ENCODE measurements at regions not wholly inside any gene's neighbourhood (a gene's known extent, or its start where the extent isn't known, plus 50 kb on each side); places are given as distances from the start of the nearest gene placed in this dataset.
"Not testable (repeated sequence)": the region's sequence is repeated elsewhere in the genome, so short reads cannot be mapped to it uniquely, and the experiment has no call there.

DNA sequence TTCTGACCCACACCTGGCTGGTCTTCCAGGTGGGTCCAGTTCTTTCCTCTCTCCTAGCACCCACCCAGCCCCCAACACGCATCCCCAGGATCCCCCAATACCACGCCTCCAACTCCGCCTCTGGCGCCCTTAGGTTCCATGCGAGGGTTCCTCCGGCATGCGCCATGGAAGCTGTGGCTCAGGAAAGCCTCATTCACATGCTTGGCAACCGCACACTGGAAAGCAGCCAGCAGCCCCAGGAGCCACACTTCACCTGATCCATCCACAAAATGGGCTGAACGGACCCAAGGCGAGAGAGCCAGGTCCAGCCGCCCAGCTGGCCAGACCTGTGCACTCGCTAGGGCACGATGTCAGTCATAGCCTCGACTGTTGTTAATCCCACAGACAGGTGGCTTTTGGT, 161.2 kb downstream of the PSMG1 start:
- no peak for DNase-seq

DNA sequence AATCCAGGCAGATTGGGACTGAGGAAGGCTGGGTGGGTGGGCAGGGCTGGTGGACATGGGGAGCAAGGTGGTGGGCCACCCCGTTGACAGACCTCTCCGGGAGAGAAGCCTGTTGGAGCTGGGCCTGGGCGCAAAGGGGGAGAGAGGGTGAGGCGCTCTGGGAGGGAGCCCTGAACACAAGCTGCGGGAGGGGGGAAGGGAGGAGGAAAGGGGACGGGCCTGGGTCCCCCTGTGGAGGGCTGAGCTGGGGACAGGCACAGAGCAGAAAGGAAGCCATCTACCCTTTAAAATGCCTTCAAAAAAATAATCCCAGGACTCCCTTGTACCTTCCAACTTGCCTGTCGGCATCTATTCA, 161.8 kb downstream of the PSMG1 start:
- no peak for DNase-seq

DNA sequence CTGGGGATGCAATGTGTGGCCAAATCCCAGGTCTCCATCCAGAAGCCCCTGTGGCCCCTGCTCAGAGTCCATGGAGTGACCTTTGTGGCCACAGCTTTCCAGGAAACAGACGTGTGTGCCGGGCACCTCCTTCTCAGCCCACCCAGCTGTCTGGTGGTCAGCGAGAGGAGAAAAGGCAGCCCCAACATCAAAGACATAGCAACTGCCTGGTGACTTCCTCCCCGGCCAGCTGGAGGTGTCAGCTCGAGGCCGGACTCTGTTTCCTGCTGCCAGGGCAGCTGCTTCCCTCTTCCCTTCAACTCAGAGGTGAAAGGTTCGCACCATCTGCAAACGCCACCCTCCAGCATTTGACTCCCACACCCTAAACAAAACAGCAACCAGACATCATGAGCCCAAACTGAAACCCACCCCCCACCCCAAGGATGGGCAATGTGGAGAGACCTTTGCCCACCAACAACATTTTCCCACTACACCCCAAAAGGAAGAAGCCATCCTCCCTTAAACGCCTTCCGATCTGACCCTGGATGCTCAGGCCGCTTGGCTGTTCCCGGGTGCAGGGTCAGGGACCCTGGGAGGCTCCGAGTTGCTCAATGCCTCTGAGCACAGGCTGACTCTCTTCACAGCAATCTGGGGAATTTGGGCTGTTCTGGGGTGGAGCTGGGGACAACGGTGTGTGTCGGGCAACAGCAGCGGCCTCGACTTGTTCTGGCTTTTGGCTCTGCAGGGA, 162.3 kb downstream of the PSMG1 start:
- no peak for DNase-seq

DNA sequence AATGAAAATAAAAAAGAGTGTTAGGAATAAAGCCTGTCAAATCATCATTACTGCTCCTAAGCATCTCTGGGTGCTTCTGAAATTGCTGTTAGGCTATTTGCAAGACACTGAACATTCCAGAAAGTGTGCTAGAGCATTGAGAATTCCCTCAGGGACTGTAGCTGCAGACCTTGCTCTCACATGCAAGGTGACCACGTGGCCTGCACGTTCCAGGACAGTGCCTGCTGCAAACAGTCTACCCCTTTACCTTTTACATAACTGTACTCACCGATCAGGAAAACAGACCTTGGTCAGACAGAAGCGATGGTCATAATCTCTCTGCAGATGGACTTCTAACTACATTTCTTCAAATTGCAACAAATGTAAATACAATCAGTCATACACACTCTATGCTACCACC, 164.5 kb downstream of the PSMG1 start:
- no peak for DNase-seq

DNA sequence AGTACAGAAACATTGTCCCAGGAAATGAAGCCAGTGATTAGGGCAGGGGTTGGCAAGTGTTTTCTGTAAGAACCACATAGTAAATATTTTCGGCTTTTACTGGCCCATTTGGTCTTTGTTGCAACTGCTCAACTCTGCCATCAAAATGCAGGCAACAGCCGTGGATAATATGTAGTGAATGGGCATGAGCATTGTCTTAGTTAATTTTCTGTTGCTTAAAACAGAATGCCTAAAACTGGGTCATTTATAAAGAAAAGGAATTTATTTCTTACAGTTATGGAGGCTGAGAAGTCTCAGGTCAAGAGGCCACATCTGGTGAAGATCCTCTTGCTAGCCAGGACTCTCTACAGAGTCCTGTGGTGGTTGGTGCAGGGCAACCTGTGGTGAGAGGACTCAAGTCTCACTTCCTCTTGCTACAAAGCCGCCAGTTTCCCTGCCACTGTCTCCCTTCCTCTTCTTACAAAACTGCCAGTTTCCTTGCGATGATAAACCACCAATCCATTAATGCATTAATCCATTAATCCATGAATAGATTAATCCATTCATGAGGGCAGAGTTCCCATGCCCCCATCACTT, 166.4 kb downstream of the PSMG1 start:
- DNase-seq: no peak

DNA sequence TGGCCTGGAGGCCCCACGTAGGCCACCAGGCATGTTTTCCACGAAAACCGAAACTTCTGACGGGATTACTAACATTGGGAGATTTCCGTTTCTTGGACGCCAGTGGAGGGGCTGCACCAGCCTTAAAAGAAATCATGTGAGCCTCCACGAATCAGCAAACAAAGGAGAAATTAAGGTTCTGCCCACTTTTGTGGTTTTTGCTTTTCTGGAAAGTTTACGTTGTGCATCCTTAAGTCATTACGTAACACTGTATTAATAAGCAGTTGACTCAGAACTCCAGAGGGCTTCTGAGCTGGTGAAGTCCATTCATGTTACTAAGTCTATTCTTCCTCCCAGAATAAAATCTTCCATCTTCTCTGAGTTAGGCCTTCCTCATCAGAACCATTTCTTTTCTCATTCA, 168.5 kb downstream of the PSMG1 start:
- no peak for DNase-seq

DNA sequence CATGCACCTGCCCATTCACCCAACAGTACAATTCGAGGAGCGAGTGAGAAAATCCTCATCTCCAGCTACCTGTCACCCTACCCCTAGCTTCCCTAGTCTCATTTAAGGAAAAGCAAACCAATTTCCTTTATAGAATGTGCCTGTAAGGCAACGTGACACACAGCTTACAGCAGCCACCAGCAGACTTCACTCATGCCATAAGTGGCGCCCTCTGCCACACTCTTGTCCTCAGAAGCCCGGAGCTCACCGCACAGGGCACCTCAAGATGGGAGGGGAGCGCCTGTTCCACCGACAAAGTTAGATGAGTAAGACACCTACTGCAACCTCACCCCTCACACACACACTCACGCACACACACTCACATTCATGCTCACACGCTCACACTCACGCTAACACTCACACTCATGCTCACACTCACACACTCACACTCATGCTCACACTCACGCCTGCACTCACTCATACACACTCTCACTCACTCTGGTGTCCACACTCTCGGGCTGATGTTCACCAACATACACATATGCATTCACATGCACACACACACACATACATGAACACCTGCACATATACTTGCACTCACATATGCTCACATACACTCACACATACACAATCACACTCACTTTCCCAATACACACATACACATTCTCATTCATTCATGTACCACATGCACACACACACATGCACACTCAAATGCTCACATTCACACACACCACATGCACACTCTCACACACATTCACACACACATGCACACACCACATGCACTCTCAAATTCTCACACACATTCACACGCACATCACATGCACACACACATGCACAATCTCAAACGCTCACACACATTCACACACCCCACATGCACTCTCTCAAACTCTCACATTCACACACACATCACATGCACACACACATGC, 170.7 kb downstream of the PSMG1 start:
- no peak for DNase-seq

DNA sequence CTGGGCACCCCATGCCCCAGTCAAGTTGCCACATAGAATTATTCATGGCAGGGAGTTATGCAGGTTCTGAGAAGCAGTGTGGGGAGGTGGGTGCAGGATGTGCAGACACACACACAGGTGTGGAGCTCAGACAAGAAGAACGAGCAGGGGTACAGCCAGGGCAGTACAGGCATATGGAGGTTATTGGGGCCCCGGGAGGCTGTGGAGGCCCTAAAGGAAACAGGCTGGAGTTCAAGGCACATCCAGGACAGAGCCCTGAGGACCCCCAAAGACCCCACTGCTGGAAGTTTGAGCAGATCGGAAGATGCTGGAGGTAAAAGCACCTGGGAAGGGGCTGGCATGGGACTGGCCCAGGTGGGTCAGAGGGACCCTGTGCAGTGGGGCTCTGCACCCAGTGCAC, 171.3 kb downstream of the PSMG1 start:
- DNase-seq: no peak

DNA sequence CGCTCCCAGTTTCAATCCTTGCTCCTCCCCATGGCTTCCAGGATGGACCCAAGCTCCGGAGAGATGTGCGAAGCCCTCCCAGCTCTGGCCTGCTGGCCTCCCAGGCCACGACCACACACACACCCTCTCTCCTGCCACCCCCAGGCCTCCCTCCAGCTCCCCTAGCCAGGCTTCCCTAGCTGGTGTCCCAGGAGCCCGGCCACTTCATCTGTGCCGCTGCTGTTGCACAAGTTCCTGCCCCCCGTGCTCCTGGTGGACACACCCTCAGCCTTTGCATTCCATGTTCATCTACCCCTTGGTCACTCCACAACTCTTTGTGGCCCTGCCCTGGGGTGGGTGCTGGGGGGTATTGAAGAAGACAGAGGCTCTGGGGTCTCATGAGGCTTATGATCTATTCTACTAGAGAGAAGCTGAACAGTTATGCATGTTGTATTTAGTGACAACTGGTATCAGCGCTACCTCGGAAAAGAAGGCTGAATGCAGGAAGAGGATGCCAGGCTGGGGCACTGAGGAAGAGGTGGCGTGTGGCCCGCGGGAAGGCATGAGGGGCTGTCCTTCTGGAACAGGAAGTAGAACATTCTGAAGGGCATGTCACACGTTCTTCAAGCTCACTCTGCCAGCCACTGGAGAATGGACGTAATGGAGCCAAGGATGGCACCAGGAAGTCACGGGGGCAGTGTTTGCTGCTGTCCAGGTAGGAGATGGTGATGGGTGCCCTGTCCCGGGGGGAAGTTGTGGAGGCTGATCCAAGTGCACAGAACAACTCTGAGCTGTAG, 172.4 kb downstream of the PSMG1 start:
- no peak for DNase-seq

DNA sequence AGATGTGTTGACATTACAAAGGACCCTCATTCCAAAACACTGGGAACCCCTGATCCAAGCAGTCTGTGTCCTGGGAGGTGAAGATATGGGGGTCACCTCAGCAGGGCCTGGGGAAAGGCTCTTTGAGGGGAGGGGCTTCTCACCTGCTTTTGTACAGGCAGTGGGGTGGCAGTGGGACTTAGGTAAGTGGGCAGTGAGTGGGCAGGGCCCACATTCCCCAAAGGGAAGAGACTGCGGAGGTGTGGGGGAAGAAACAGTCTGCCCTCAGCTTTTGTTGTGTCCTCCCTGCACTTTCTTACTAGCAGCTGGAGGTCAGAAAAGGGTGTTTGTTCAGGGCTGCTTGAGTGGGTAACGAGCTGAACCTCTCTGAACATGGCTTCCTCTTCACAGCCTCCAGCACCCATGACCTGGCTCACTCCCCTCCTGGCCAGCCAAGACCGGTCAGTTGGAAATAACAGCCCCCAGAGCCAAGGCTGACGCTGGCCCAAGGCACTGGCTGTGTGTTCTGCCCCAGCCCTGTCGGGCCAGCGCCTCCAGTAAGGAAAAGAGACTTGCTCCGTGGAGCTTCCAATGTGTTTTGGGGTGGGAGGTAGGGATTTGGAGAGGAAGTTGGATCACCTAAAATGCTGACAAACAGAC, 173.5 kb downstream of the PSMG1 start:
- no peak for DNase-seq

DNA sequence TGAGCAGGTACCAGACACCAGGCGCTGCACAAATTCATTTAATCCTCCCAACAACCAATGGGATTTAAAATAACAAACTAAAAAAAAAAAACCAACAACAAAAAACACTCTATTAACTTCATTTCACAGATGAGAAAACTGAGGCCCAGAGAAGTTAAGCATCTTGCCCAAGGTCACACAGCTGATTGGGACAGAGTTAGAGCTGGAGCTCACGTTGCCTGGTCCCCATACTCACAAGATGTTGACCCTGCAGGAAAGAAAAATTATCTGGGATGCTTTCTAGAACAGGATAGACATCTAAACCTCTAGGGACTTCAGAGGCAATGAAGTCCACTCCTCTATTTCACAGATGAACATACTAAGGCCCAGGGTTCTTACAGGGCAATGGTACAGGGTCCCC, 175.3 kb downstream of the PSMG1 start:
- DNase-seq: no peak

DNA sequence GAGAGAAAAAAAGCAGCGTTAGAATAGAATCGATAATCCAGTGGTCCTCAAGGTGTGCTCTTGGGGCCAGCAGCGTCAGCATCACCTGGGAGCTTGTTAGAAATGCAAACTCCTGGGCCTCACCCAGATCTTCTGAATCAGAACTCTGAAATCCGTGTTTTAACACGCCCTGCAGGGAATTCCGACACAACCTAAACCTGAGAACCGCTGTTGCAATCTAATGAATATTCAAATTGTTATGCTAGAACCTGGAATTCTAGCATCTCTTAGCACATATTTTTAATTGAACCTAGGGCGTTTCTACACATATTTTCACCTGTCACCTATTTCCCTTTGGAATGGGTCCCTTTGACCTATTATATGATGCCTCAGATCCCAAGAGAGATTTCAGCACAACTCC, 175.7 kb downstream of the PSMG1 start:
- no peak for DNase-seq

DNA sequence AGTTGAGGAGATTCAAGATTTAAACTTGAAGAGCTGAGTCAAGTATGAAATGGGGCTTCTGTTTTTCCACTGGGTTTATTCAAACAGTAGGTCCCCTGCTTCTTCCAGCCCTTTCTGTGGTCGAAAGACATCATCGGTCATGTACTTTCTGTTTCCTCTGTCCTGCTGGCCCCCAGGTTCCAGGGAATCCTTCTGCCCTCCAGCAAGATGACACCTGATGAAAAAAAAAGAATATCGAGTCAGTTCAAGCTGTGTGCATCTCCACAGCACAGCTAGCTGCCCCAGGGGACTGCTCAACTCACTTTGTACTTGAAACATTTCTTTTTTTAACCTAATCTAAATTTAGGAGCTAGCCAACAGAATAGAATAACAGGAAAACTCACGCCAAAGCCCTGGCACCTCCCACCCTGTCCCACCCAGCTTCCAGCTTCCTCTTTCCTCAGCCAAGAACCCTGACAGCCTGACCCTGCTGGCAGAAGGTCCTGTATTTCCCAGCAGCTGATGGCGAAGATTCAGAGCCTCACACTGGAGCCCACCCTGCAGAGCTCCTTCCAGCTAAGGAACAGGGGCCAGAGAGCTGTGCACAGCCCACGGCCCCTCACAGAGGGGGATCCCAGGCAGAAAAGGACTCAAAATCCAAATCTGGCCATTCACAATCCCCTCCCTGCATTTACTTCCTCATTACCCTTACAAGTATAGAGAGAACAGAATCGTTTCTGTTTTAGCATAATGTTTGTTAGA, 176.5 kb downstream of the PSMG1 start:
- DNase-seq: no peak

DNA sequence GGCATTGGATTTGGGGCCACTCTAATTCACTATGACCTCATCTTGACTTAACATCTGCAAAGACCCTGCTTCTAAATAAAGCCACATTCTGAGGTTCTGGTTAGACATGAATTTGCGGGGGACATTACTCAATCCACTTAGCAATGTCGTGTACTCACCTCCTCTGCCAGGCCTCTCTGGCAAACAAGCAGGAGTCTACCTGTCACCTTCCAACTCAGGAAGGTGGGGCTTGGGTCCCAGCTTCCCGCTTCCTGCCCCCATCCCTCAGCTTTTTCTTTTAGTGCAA, 177.8 kb downstream of the PSMG1 start:
- no peak for DNase-seq

DNA sequence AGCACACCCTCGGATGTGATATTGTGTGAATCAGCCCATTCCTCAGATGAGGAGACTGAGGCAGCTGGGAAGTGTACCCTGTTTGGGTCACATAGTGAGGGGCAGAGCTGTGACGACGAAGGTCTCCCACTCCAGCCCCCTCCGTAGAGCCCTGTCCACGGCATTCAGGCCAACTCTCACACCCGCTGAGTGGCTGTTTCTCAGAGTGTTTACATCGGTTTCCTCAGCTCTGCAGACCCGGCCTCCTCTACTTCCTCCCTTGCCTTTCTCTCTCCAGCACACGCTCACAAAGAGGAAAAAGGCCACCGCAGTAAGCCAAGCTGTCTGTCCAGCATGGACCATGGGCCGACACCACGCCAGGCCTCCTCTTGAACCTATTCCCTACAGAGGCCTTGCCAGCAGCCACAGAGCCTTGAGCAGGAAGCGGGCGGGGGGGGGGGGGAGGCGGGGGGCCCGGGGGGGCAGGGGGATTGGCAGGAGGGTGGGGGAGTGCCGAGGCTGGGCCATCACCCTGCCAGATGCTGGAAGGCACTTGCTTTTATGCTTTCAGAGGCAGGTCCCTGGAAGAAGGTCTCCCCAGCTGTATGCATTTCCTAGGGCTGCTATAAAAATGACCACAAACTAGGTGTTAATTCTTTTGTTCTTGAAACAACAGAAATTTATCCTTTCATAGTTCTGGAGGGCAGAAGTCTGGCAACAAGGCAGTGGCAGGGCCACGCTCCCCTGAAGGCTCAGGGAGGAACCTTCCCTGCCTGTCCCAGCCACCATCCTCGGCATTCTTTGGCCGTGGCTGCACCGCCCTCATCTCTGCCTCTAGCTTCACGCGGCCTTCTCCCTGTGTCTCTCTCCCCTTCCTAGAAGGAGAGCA, 178.4 kb downstream of the PSMG1 start:
- DNase-seq: no peak

DNA sequence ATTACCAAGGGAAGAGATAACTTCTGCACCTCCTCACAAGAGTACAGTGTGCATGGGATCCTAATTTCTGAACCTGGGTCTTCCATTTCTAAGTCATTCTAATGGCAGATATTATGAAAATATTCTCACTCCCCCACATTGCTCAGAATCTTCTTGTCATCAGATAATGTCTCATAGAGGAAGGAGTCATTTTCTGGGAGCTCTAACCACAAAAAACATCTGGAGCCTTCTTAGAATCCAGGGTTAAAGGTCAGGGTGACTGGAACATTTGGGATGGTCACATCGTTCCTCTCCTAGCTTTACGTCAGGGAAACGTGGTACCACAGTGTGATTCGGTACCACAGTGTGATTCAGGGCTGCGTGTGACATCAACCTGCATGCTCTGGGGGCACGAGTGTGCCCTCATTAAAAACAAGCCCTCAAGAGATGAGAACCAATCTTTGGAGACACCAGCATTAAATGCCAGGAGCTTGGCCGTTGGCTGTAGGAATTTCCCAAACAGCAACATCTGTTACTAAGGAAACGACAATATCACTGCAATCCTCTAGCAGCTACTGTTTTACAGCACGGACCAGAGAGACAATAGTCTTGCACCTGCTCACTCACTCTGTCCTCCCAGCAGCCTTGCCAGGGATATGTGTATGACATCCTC, 179.1 kb downstream of the PSMG1 start:
- no peak for DNase-seq

DNA sequence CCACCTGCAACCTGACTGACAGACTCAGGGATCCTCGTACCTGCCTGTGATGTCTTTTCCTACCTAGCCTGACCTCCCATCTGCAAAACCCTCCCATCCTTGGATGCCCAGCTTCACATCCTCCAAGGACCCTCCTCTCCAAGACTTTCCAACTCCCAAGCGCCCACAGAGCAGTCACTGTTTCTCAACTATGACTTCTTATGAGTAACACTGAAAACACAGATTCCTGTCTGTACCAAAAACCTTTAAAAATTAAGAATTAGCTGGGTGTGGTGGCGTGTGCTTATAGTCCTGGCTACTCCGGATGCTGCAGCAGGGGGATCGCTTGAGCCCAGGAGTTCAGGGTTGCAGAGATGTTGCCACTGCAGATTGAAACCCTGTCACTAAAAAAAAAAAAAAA, 181.9 kb downstream of the PSMG1 start:
- no peak for DNase-seq

DNA sequence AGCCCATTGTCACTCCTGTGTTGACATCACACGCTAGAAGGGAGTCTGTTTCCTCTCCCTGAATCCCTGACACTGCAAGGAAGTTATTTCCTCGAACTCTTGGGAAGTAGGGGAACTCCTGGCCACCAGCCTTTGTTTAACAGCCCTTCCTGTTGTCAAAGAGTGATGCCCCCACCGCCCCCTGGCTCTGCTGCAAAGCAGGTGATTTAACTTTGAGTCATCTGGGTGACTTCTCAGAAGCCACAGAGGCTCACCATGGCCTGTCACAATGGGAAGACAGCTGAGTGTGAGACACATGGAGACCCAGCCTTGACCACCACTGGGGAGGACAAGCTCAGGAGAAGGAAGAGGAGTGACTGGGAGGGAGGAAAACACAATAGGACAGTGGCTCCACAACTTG, 182.8 kb downstream of the PSMG1 start:
- no peak for DNase-seq

DNA sequence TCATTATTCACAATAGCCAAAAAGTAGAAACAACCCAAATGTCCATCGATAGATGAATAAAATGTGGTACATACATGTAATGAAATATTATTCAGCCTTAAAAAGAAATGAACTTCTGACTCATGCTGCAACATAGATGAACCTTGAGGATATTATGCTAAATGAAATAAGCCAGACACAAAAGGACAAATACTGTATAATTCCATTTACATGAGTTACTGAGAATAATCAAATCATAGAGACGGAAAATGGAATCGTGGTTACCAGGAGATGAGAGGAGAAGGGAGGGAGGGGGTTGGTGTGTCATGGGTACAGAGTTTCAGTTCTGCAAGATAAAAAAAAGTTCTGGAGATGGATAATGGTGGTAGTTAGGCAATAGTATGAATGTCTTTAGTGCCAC, 184.1 kb downstream of the PSMG1 start:
- DNase-seq: no peak

DNA sequence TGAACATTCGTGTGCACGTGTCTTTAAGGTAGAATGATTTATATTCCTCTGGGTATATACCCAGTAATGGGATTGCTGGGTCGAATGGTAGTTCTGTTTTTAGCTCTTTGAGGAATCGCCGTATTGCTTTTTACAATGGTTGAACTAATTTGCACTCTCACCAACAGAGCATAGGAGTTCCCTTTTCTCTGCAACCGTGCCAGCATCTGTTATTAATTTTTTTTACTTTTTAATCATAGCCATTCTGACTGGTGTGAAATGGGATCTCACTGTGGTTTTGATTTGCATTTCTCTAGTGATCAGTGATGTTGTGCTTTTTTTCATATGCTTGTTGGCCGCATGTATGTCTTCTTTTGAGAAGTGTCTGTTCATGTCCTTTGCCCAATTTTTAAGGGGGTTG, 185.0 kb downstream of the PSMG1 start:
- DNase-seq: not testable (repeated sequence)

DNA sequence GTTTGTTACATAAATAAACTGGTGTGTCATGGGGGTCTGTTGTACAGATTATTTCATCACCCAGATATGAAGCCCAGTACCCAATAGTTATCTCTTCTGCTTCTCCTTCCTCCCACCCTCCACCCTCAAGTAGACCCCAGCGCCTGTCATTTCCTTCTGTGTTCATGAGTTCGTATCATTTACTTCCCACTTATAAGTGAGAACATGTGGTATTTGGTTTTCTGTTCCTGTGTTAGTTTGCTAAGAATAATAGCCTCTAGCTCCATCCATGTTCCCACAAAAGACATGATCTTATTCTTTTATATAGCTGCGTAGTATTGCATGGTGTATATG, 185.4 kb downstream of the PSMG1 start:
- DNase-seq: not testable (repeated sequence)

Data from DMS79 treated with DMSO at 0.1 percent for 48 hours (cell line).